ENCODE measurements at regions not wholly inside any gene's neighbourhood (a gene's known extent, or its start where the extent isn't known, plus 50 kb on each side); places are given as distances from the start of the nearest gene placed in this dataset.

- TF ChIP-seq, protein P1, sequence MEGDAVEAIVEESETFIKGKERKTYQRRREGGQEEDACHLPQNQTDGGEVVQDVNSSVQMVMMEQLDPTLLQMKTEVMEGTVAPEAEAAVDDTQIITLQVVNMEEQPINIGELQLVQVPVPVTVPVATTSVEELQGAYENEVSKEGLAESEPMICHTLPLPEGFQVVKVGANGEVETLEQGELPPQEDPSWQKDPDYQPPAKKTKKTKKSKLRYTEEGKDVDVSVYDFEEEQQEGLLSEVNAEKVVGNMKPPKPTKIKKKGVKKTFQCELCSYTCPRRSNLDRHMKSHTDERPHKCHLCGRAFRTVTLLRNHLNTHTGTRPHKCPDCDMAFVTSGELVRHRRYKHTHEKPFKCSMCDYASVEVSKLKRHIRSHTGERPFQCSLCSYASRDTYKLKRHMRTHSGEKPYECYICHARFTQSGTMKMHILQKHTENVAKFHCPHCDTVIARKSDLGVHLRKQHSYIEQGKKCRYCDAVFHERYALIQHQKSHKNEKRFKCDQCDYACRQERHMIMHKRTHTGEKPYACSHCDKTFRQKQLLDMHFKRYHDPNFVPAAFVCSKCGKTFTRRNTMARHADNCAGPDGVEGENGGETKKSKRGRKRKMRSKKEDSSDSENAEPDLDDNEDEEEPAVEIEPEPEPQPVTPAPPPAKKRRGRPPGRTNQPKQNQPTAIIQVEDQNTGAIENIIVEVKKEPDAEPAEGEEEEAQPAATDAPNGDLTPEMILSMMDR (IDR thresholded peaks at IDR 0.05), result no peak
- H3K4me1 ChIP-seq (ENCODE audit: low read depth), result no peaks in the 10 kb centered on the region
Observed at GRCh38 chrX:40521868-40522450, 58.8 kb upstream of the ATP6AP2 start.

DNA sequence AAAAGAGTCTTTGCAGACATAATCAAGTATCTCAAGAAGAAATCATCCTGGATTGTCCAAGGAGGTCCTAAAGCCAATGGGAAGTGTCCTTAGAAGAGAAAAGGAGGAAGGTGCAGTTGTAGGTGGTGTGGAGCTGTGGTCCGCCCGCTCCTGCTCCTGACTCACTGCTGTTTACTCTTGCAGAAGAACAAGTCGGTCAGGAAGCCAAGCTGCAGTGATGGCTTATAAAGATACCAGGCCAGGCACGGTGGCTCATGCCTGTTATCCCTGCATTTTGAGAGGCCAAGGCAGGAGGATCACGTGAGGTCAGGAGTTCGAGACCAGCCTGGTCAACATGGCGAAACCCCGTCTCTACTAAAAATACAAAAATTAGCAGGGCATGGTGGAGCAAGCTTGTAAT lies 66.4 kb upstream of the ATP6AP2 start:
- ATAC-seq (no peak), DNase-seq (no peak)
- no peak overlapping the region for H3K4me3 ChIP-seq
- H3K4me1 ChIP-seq (ENCODE audit: low read depth), result no peaks in the 10 kb centered on the region
- no peaks in the 10 kb centered on the region for H3K9me3 ChIP-seq
- intact Hi-C loops (cut with DNase I, micrococcal nuclease), result no loop called here
- TF ChIP-seq, protein P1 (IDR thresholded peaks at IDR 0.05), result no peak
- H3K36me3 ChIP-seq (ENCODE audit: low read depth), result no peaks in the 10 kb centered on the region

More at GRCh38 chrX:40521868-40522450, 58.8 kb upstream of the ATP6AP2 start:
- ATAC-seq (no peak), DNase-seq (no peak)
- Histone ChIP-seq H3K9me3 (no peaks in the 10 kb centered on the region), H3K4me3 (no peak overlapping the region), H3K36me3 (ENCODE audit: low read depth) (no peaks in the 10 kb centered on the region)
- intact Hi-C loops (cut with DNase I, micrococcal nuclease), result no loop called here

DNA sequence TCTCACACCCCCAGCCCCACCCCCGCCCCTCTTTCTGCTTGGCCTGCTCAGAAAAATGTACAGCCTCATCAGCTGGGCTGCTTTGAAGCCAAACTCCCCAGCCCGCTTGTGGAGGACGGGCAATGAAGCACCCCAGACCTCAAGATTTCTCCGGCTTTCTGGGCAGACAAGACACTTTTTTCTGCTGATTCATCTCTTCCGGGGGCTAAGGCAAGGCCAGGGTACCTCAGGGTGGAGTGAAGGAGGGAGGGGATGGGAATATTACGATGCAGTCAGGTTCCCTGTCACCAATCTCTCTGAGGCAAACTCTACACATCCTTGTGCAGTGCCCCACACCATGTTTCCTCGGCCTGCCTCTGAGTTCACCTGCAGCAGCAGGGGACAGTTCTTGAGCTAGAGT lies 66.9 kb upstream of the ATP6AP2 start:
- intact Hi-C loops (cut with DNase I, micrococcal nuclease), result no loop called here
- Histone ChIP-seq H3K4me3 (no peak overlapping the region), H3K9me3 (no peaks in the 10 kb centered on the region), H3K4me1 (ENCODE audit: low read depth) (no peaks in the 10 kb centered on the region), H3K36me3 (ENCODE audit: low read depth) (no peaks in the 10 kb centered on the region)
- DNase-seq (no peak), ATAC-seq (no peak)
- TF ChIP-seq, protein P1 (IDR thresholded peaks at IDR 0.05), result no peak

DNA sequence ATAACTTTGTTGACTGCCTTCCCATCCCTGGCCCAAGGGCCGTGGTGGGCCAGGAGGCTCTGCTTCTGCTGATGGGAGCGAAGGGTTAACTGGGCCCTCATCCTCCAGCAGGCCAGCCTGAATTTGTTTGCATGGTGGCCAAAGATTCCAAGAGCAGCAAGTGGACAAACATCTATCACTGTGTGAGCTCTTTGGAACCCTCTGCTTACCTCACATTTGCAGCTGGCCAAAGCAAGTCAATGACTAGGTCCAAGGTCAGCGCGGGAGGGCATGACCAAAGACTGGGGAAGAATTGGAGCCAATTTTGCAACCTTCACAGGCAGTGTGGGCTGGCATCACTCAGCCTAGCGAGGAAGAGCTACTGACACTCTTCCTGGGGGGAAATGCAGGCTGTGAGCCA lies 67.8 kb upstream of the ATP6AP2 start:
- DNase-seq (no peak), ATAC-seq (no peak)
- intact Hi-C loops (cut with DNase I, micrococcal nuclease), result no loop called here
- Histone ChIP-seq H3K36me3 (ENCODE audit: low read depth) (no peaks in the 10 kb centered on the region), H3K9me3 (no peaks in the 10 kb centered on the region), H3K4me3 (no peak overlapping the region), H3K4me1 (ENCODE audit: low read depth) (no peaks in the 10 kb centered on the region)
- TF ChIP-seq, protein P1 (IDR thresholded peaks at IDR 0.05), result no peak

DNA sequence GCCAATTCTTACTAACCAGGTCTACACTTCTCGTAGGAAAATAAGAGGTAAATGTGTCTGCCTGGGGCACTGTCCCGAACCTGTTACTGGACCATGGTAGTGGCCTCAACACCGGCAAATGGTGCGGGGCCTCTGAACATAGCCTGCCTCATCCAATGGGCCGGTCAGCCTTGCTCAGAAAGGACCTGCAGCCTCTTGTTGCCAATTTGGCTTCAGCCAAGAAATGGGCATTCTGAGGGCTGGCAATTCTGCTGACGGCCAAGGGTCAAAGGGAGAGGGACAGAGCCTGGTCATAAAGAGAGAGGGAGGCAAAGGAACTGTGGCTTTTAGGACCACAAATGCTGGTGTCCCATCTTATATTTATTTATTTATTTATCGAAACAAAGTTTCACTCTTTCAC lies 69.5 kb upstream of the ATP6AP2 start:
- no peak overlapping the region for H3K4me3 ChIP-seq
- no peak for DNase-seq
- no peaks in the 10 kb centered on the region for H3K36me3 ChIP-seq (ENCODE audit: low read depth)
- ATAC-seq, result no peak
- TF ChIP-seq, protein P1 (IDR thresholded peaks at IDR 0.05), result no peak
- no peaks in the 10 kb centered on the region for H3K4me1 ChIP-seq (ENCODE audit: low read depth)
- intact Hi-C loops (cut with DNase I, micrococcal nuclease), result no loop called here
- no peaks in the 10 kb centered on the region for H3K9me3 ChIP-seq

GRCh38 chrX:40508560-40508959 lies 72.2 kb upstream of the ATP6AP2 start:
- Histone ChIP-seq H3K4me3 (no peak overlapping the region), H3K36me3 (ENCODE audit: low read depth) (no peaks in the 10 kb centered on the region), H3K9me3 (no peaks in the 10 kb centered on the region), H3K4me1 (ENCODE audit: low read depth) (no peaks in the 10 kb centered on the region)
- DNase-seq (no peak), ATAC-seq (no peak)
- TF ChIP-seq, protein P1 (IDR thresholded peaks at IDR 0.05), result no peak
- intact Hi-C loops (cut with DNase I, micrococcal nuclease), result no loop called here
